HL-60 (cell line): ENCODE measurements at regions not wholly inside any gene's neighbourhood (a gene's known extent, or its start where the extent isn't known, plus 50 kb on each side); places are given as distances from the start of the nearest gene placed in this dataset.

ENCODE experiments used
- DNase-seq, 2 experiments: peaks; one replicate each; pipeline ENCODE4 v3.0.0-alpha.2; 2010 to 2020; ENCODE audit warnings: low read depth in 1 of 2, low spot score in 1 of 2
- H3K27ac ChIP-seq: fragments of 250-450 bp; sonication (Bioruptor Pico); replicated peaks from 2 replicates; pipeline ENCODE4 v1.5.1; 2020; ENCODE audit warnings: mild to moderate bottlenecking, moderate library complexity
- H3K27me3 ChIP-seq: fragments of 250-450 bp; sonication (Bioruptor Pico); 2 replicates; pipeline ENCODE4 v1.5.1; 2021; ENCODE audit warnings: mild to moderate bottlenecking, moderate library complexity; ENCODE audit not compliant: insufficient read depth, poor library complexity, severe bottlenecking
- H3K4me3 ChIP-seq: replicated peaks from 2 replicates; pipeline ENCODE4 v1.5.1; 2011; ENCODE audit warnings: mild to moderate bottlenecking, control low read depth, low read length; ENCODE audit not compliant: insufficient read depth
- GABPA ChIP-seq: IDR thresholded peaks from 2 replicates; pipeline ENCODE4 v1.6.1; 2012; ENCODE audit warnings: low read depth
- POLR2AphosphoS5 ChIP-seq: IDR thresholded peaks from 2 replicates; pipeline ENCODE4 v1.6.1; 2012; ENCODE audit warnings: low read depth
- SPI1 ChIP-seq: IDR thresholded peaks from 2 replicates; pipeline ENCODE4 v1.6.1; 2012; ENCODE audit warnings: low read depth, mild to moderate bottlenecking, borderline replicate concordance
- TF ChIP-seq, protein P1 (sequence below): IDR thresholded peaks from 2 replicates; pipeline ENCODE4 v1.6.1; 2012; ENCODE audit warnings: low read depth; ENCODE audit not compliant: insufficient replicate concordance
- TF ChIP-seq, protein P2 (sequence below): IDR thresholded peaks from one replicate; pipeline ENCODE4 v1.5.1; 2011; ENCODE audit warnings: low read length, control low read depth, inconsistent platforms; ENCODE audit not compliant: insufficient read depth

DNA sequence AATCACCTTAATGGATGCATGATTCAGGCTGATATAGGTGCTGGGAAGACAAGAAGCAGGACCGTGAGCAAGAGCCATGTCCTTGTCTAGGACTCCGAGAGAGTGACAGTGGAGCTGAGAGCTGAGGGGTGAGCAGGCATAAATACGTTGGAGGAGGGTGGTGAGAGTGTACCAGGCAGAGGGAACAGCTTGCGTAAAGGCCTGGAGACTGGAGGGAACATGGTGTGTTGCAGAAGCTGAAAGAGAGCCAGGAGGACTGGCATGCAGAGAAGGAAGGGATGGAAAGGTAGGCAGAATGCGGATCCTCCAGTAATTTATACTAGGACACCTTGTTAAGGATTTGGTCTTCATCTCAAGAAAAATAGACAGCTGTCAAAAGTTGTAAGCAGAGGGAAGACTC lies 653.2 kb downstream of the HS3ST4 start:
- no peaks in the 10 kb centered on the region for H3K27me3 ChIP-seq
- H3K4me3 ChIP-seq, result no peak overlapping the region
- H3K27ac ChIP-seq, result no peak overlapping the region
- no peak for DNase-seq
- TF ChIP-seq, protein P1, sequence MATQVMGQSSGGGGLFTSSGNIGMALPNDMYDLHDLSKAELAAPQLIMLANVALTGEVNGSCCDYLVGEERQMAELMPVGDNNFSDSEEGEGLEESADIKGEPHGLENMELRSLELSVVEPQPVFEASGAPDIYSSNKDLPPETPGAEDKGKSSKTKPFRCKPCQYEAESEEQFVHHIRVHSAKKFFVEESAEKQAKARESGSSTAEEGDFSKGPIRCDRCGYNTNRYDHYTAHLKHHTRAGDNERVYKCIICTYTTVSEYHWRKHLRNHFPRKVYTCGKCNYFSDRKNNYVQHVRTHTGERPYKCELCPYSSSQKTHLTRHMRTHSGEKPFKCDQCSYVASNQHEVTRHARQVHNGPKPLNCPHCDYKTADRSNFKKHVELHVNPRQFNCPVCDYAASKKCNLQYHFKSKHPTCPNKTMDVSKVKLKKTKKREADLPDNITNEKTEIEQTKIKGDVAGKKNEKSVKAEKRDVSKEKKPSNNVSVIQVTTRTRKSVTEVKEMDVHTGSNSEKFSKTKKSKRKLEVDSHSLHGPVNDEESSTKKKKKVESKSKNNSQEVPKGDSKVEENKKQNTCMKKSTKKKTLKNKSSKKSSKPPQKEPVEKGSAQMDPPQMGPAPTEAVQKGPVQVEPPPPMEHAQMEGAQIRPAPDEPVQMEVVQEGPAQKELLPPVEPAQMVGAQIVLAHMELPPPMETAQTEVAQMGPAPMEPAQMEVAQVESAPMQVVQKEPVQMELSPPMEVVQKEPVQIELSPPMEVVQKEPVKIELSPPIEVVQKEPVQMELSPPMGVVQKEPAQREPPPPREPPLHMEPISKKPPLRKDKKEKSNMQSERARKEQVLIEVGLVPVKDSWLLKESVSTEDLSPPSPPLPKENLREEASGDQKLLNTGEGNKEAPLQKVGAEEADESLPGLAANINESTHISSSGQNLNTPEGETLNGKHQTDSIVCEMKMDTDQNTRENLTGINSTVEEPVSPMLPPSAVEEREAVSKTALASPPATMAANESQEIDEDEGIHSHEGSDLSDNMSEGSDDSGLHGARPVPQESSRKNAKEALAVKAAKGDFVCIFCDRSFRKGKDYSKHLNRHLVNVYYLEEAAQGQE, result no peak
- TF ChIP-seq SPI1, result no peak
- TF ChIP-seq POLR2AphosphoS5, result no peak
- TF ChIP-seq, protein P2, sequence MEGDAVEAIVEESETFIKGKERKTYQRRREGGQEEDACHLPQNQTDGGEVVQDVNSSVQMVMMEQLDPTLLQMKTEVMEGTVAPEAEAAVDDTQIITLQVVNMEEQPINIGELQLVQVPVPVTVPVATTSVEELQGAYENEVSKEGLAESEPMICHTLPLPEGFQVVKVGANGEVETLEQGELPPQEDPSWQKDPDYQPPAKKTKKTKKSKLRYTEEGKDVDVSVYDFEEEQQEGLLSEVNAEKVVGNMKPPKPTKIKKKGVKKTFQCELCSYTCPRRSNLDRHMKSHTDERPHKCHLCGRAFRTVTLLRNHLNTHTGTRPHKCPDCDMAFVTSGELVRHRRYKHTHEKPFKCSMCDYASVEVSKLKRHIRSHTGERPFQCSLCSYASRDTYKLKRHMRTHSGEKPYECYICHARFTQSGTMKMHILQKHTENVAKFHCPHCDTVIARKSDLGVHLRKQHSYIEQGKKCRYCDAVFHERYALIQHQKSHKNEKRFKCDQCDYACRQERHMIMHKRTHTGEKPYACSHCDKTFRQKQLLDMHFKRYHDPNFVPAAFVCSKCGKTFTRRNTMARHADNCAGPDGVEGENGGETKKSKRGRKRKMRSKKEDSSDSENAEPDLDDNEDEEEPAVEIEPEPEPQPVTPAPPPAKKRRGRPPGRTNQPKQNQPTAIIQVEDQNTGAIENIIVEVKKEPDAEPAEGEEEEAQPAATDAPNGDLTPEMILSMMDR, result no peak
- no peak for TF ChIP-seq GABPA

GRCh38 chr16:26345966-26346365 lies 654.2 kb downstream of the HS3ST4 start:
- Histone ChIP-seq H3K4me3 (no peak overlapping the region), H3K27ac (no peak overlapping the region), H3K27me3 (no peaks in the 10 kb centered on the region)
- no peak for DNase-seq
- TF ChIP-seq, protein P1, result no peak
- TF ChIP-seq SPI1 (no peak), POLR2AphosphoS5 (no peak)

GRCh38 chr16:26348095-26348494 lies 656.3 kb downstream of the HS3ST4 start:
- Histone ChIP-seq H3K4me3 (no peak overlapping the region), H3K27me3 (no peaks in the 10 kb centered on the region), H3K27ac (no peak overlapping the region)
- TF ChIP-seq, protein P2, result no peak
- DNase-seq, result no peak

- TF ChIP-seq, protein P2, result no peak
- TF ChIP-seq SPI1 (no peak), POLR2AphosphoS5 (no peak), GABPA (no peak)
- TF ChIP-seq, protein P1, result no peak
- no peak for DNase-seq
- H3K27ac ChIP-seq, result no peak overlapping the region
- no peaks in the 10 kb centered on the region for H3K27me3 ChIP-seq
- H3K4me3 ChIP-seq, result no peak overlapping the region
These were observed 669.1 kb downstream of the HS3ST4 start for GRCh38 chr16:26360867-26361266.
